GM21381 (cell line): ENCODE measurements at regions not wholly inside any gene's neighbourhood (a gene's known extent, or its start where the extent isn't known, plus 50 kb on each side); places are given as distances from the start of the nearest gene placed in this dataset.

Experiments
- ATAC-seq: cut with Tn5 transposase; IDR thresholded peaks from one replicate; pipeline ENCODE4 v1.9.1; 2021; ENCODE audit warnings: mild to moderate bottlenecking, moderate library complexity; ENCODE audit not compliant: unreplicated experiment

DNA sequence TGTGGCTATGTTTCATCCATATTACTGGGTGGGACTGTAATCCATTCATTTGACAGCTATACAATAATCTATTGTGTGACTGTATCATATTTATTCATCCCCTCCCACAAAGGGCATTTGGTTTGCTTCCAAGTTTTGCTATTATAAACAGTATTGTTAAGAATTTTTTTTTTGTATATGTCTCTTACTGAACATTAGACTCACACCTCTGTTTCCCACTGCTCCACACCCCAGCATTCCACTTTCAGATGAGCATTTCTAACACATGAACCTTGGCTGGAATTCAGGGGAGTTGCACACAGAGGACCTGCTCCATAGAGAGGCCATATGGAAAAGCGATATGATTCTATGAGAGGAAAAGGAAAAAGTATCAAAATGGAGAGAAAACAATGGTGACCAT, 81.6 kb upstream of the DKK2 start:
- ATAC-seq: no peak

DNA sequence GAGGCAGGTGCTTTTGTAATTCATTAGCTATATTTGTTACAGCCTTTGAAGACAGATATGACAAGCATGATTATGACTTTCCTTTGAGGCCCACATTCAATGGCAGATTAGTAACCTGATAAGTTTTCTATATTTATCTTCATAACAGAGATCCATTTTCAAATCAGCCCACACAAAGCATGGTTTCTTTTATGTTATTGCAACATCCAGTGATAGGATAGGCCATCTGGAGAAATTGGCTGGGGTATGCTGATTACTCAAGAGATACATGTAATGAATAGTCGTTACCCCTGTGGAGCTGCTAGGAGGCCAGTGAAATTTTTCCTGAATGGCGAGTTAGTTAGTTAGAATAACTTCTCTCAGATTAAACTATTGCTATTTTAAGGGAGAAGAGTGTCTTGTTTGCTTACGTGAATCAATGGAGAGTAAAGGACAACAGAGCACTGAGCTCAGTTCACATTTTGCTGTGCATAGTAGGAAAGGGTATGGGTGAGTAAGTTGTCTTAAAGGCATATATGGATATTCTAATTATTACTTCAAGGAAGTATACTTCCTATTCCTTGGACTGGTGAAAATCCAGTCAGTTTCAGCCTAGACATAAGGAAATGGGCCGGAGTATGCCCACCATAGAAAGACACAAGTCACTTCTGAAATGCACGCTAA, 79.2 kb upstream of the DKK2 start:
- no peak for ATAC-seq

DNA sequence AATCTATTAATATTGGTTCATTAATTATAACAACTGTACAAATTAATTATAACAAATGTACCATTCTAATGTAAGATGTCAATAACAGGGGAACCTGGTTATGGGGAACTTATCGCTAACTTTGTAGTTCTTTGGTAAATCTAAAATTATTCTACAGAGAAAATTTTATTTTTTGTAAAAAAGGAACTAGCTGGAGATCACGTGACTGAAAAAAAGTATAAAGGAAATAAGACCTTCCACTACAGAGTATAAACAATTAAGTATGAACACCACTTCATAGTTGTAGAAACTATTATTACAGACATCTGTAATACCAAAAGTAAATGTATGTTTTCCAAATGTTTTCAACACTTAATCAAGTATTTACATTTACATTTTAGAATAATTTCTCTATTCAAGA, 77.9 kb upstream of the DKK2 start:
- ATAC-seq: no peak

DNA sequence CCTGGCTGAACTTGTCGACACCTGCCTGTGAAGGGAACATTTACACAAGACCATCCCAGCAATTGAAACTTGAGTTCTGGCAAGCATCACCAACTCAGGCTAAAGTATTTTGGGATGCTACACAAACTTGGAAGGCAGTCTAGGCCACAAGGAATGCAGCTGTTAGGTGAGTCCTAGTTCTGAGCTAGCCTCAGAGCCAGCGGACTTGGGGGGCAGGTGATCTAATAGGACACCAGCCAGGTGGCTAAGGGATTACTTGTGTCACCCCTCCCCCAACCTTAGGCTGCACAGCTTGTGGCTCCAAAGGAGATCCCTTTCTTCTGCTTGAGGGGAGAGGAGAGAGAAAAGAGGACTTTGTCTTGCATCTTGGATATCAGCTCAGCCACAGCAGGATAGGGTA, 62.3 kb upstream of the DKK2 start:
- ATAC-seq: no peak

DNA sequence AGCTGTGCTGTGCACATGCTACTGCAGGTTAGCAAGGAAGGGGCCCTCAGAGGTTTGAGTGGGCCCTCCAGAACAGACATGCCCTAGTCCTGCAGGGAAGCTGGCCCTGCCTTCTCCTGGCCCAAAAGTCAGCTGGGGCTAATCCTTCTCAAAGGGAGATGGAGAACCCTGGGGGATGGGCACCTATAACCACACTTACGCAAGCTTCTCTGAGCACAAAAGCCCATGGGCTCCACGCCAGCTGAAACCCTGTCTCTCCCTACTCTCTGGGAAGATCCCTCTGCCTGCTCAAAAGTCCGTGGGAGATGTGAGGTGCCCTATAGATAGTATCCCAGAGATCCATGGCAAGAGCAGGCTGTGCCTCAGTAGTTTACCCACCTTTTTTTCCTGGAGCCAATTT, 58.9 kb upstream of the DKK2 start:
- ATAC-seq: no peak

DNA sequence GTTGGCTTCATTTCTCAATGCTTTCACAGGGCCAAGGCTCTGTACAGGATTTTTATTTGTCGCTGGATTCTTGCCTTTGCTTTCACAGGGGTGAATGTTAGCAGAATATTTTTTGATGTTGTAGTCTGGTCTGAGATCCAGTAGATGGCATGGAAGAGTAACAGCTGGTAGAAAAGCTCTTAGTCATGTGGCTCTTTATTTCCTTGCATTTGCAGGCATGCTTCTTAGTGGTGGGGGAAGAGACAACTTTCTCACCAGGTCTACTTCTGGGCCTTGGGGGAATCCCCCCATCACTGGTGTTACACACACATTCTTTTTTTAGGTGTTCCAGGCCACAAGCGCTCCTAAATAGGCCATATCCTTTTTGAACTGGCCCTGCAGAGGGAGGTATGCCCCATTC, 58.2 kb upstream of the DKK2 start:
- ATAC-seq: no peak
